ENCODE measurements at regions not wholly inside any gene's neighbourhood (a gene's known extent, or its start where the extent isn't known, plus 50 kb on each side); places are given as distances from the start of the nearest gene placed in this dataset.

GRCh38 chr10:4265964-4266363 lies 481.0 kb upstream of the KLF6 start:
- Histone ChIP-seq H3K36me3 (no peaks in the 10 kb centered on the region), H3K9me3 (no peaks in the 10 kb centered on the region), H3K27me3 (no peaks in the 10 kb centered on the region), H3K4me1 (peaks cover 33% of the 10 kb centered on the region), H3K4me3 (no peak overlapping the region), H3K27ac (no peak overlapping the region)
- DNase-seq (ENCODE audit: low spot score in 2 of 2), result no peak
- 77% methylated on average over 3 of the region's 3 CpGs for WGBS
- TF ChIP-seq EP300 (IDR thresholded peaks at IDR 0.05), result no peak
- TF ChIP-seq POLR2A (IDR thresholded peaks at IDR 0.05), result no peak
- no peak for TF ChIP-seq POLR2AphosphoS5 (IDR thresholded peaks at IDR 0.05)
- no peak for TF ChIP-seq CTCF (IDR thresholded peaks at IDR 0.05)

- Histone ChIP-seq H3K4me1 (peaks cover 33% of the 10 kb centered on the region), H3K36me3 (no peaks in the 10 kb centered on the region), H3K27ac (no peak overlapping the region), H3K27me3 (no peaks in the 10 kb centered on the region), H3K4me3 (no peak overlapping the region), H3K9me3 (no peaks in the 10 kb centered on the region)
- no peak for DNase-seq (ENCODE audit: low spot score in 2 of 2)
- TF ChIP-seq POLR2AphosphoS5 (IDR thresholded peaks at IDR 0.05) (no peak), POLR2A (IDR thresholded peaks at IDR 0.05) (no peak), EP300 (IDR thresholded peaks at IDR 0.05) (no peak), CTCF (IDR thresholded peaks at IDR 0.05) (no peak)
- 69% methylated on average over 8 of the region's 8 CpGs for WGBS
These were observed 479.3 kb upstream of the KLF6 start for GRCh38 chr10:4264209-4264865.

- Histone ChIP-seq H3K9me3 (no peaks in the 10 kb centered on the region), H3K4me1 (peaks cover 33% of the 10 kb centered on the region), H3K27me3 (no peaks in the 10 kb centered on the region), H3K4me3 (no peak overlapping the region), H3K27ac (no peak overlapping the region), H3K36me3 (no peaks in the 10 kb centered on the region)
- TF ChIP-seq POLR2A (IDR thresholded peaks at IDR 0.05), result no peak
- TF ChIP-seq POLR2AphosphoS5 (IDR thresholded peaks at IDR 0.05), result no peak
- no peak for TF ChIP-seq EP300 (IDR thresholded peaks at IDR 0.05)
- TF ChIP-seq CTCF (IDR thresholded peaks at IDR 0.05), result no peak
- WGBS, result 80% methylated on average over 3 of the region's 3 CpGs
- no peak for DNase-seq (ENCODE audit: low spot score in 2 of 2)
These were observed 478.6 kb upstream of the KLF6 start for GRCh38 chr10:4263601-4263921.

- Histone ChIP-seq H3K4me3 (no peak overlapping the region), H3K27ac (no peak overlapping the region), H3K36me3 (no peaks in the 10 kb centered on the region), H3K4me1 (peaks cover 33% of the 10 kb centered on the region), H3K9me3 (no peaks in the 10 kb centered on the region), H3K27me3 (no peaks in the 10 kb centered on the region)
- 75% methylated on average over 4 of the region's 4 CpGs for WGBS
- no peak for TF ChIP-seq POLR2A (IDR thresholded peaks at IDR 0.05)
- no peak for TF ChIP-seq EP300 (IDR thresholded peaks at IDR 0.05)
- no peak for TF ChIP-seq CTCF (IDR thresholded peaks at IDR 0.05)
- TF ChIP-seq POLR2AphosphoS5 (IDR thresholded peaks at IDR 0.05), result no peak
- DNase-seq (ENCODE audit: low spot score in 2 of 2), result no peak
These were observed 478.0 kb upstream of the KLF6 start for GRCh38 chr10:4262870-4263600.

- H3K27ac ChIP-seq, result no peak overlapping the region
- no peaks in the 10 kb centered on the region for H3K27me3 ChIP-seq
- H3K9me3 ChIP-seq, result no peaks in the 10 kb centered on the region
- DNase-seq (ENCODE audit: low spot score in 2 of 2), result no peak
- TF ChIP-seq POLR2A (IDR thresholded peaks at IDR 0.05) (no peak), POLR2AphosphoS5 (IDR thresholded peaks at IDR 0.05) (no peak), EP300 (IDR thresholded peaks at IDR 0.05) (no peak), CTCF (IDR thresholded peaks at IDR 0.05) (no peak)
- WGBS, result 90% methylated on average over 4 of the region's 4 CpGs
- H3K4me1 ChIP-seq, result peaks cover 31% of the 10 kb centered on the region
- H3K4me3 ChIP-seq, result no peak overlapping the region
- no peaks in the 10 kb centered on the region for H3K36me3 ChIP-seq
These were observed 477.4 kb upstream of the KLF6 start for GRCh38 chr10:4262449-4262848.
